ENCODE measurements at regions not wholly inside any gene's neighbourhood (a gene's known extent, or its start where the extent isn't known, plus 50 kb on each side); places are given as distances from the start of the nearest gene placed in this dataset.

DNA sequence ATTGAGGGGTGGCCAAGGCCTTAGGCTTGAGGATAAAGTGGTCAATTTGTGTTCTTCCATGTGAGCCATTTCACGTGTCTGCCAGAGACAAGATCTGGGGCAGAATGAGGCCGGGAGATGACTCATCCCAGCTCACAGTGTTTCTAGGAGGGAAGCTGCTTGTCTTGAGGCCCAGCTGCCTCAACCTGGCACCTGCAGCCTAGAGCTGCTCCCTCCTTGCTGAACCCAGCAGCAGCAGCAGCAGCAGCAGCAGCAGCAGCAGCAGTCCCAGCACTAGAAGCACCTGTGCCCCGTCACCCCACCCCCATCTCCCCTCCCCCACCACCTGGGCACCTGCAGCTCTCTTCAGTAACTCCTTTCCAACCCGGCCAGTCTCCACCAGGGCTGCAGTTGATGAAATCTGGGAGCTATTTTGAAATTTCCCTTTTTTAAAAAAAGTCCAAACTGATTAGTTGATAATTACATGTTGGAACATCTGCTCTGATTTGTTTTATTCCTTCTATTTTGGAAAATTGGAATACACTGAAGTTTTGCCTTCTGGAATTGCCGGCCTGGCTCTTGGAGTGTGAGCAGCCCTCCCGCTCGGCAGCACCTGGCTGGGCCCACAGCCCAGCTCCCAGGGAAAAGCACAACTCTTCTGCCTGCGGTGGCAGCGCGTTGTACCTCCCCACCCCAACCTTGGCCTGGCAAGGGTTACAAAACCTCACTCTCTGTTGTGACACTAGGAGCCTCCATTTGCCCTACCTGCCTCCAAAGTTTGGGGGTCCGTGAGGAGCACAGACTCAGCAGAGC is 143.5 kb downstream of the NXPE2 start:
- no peak overlapping the region for H3K27ac ChIP-seq (ENCODE audit: control insufficient read depth, insufficient read depth)
- intact Hi-C loops (cut with micrococcal nuclease; ENCODE audit: unreplicated experiment), result no loop called here
- no peak overlapping the region for H3K4me2 ChIP-seq (ENCODE audit: control insufficient read depth, insufficient read depth)
- BruUV-seq (replicated peaks), result no TSS peak
- ATAC-seq (no peak), DNase-seq (ENCODE audit: low read depth, low spot score) (no peak), FAIRE-seq (no peak)
- no peak overlapping the region for H3K4me3 ChIP-seq
- in situ Hi-C loops (cut with MboI), result no loop called here
- H3K79me2 ChIP-seq (ENCODE audit: control insufficient read depth, insufficient read depth, low read length), result no peaks in the 10 kb centered on the region
- RAD21 ChIA-PET (ENCODE audit: unreplicated experiment), result no interaction called here
- H3K9ac ChIP-seq (ENCODE audit: control insufficient read depth, insufficient read depth, low read length), result no peak overlapping the region
- TF ChIP-seq BMI1 (IDR thresholded peaks at IDR 0.05; ENCODE audit: borderline replicate concordance) (no peak), HDGF (IDR thresholded peaks at IDR 0.05) (no peak), NR2C1 (IDR thresholded peaks at IDR 0.05) (no peak), MYC (IDR thresholded peaks at IDR 0.05; ENCODE audit: insufficient read depth, insufficient read length, insufficient replicate concordance, low read length, severe bottlenecking) (no peak), SKIL (IDR thresholded peaks at IDR 0.05; ENCODE audit: low read depth, poor library complexity, severe bottlenecking) (no peak), IRF4 (IDR thresholded peaks at IDR 0.05; ENCODE audit: low read depth, low read length) (no peak), NR2C2 (IDR thresholded peaks at IDR 0.05; ENCODE audit: borderline replicate concordance, control insufficient read depth, insufficient read length, low read depth) (no peak)
- no peaks in the 10 kb centered on the region for H3K4me1 ChIP-seq (ENCODE audit: control insufficient read depth, insufficient read depth, low read length)
- H3K27me3 ChIP-seq (replicated peaks in 1 of 2; ENCODE audit: control insufficient read depth in 2 of 2, insufficient read depth in 2 of 2, low read length in 1 of 2), result peaks cover 0 to 1% of the 10 kb centered on the region in 2 experiments; a peak in 1 of 4 replicates
- H3K9me3 ChIP-seq (replicated peaks; ENCODE audit: control insufficient read depth, insufficient read depth, low read length), result no peaks in the 10 kb centered on the region
- H4K20me1 ChIP-seq (ENCODE audit: control insufficient read depth, insufficient read depth), result no peaks in the 10 kb centered on the region
- H3K36me3 ChIP-seq (ENCODE audit: control insufficient read depth in 2 of 2, insufficient read depth in 2 of 2, low read length in 1 of 2), result no peaks in the 10 kb centered on the region
- SMC1A ChIA-PET (ENCODE audit: uncharacterized antibody, unreplicated experiment), result no interaction called here
- no peak overlapping the region for H2AFZ ChIP-seq (ENCODE audit: control insufficient read depth, low read depth, low read length)
- POLR2A ChIA-PET, result no interaction called here
- WGBS (ENCODE audit: insufficient coverage, insufficient replicate concordance, low lambda C conversion rate, missing lambda C conversion rate), result 37% methylated on average over 11 of the region's 11 CpGs
- CTCF ChIA-PET, result no interaction called here

Data from GM12878 (cell line).